ENCODE measurements at regions not wholly inside any gene's neighbourhood (a gene's known extent, or its start where the extent isn't known, plus 50 kb on each side); places are given as distances from the start of the nearest gene placed in this dataset.
"Not testable (repeated sequence)": the region's sequence is repeated elsewhere in the genome, so short reads cannot be mapped to it uniquely, and the experiment has no call there.

GRCh38 chr20:41782730-41783406, 164.7 kb upstream of the CHD6 start:
- no peak for DNase-seq

- DNase-seq = no peak
Observed at GRCh38 chr20:41782255-41782654, 164.1 kb upstream of the CHD6 start.

GRCh38 chr20:41776421-41776820, 158.2 kb upstream of the CHD6 start:
- no peak for DNase-seq

GRCh38 chr20:41774291-41774690, 156.1 kb upstream of the CHD6 start:
- DNase-seq = no peak

GRCh38 chr20:41770965-41771364, 152.8 kb upstream of the CHD6 start:
- no peak for DNase-seq

GRCh38 chr20:41770427-41770826, 152.2 kb upstream of the CHD6 start:
- no peak for DNase-seq

- DNase-seq = no peak
Observed at GRCh38 chr20:41769592-41770018, 151.4 kb upstream of the CHD6 start.

- no peak for DNase-seq
Observed at GRCh38 chr20:41750137-41750536, 132.0 kb upstream of the CHD6 start.

- DNase-seq = no peak
Observed at GRCh38 chr20:41748756-41749582, 130.8 kb upstream of the CHD6 start.

- no peak for DNase-seq
Observed at GRCh38 chr20:41748051-41748450, 129.9 kb upstream of the CHD6 start.

- DNase-seq = no peak
Observed at GRCh38 chr20:41747226-41747625, 129.0 kb upstream of the CHD6 start.

- no peak for DNase-seq
Observed at GRCh38 chr20:41746635-41747034, 128.5 kb upstream of the CHD6 start.

GRCh38 chr20:41738604-41739206, 120.5 kb upstream of the CHD6 start:
- DNase-seq = no peak

GRCh38 chr20:41735949-41736348, 117.8 kb upstream of the CHD6 start:
- DNase-seq = no peak

GRCh38 chr20:41734506-41734945, 116.3 kb upstream of the CHD6 start:
- DNase-seq = peak; percentile 38

GRCh38 chr20:41733151-41733550, 115.0 kb upstream of the CHD6 start:
- no peak for DNase-seq

GRCh38 chr20:41731198-41731597, 113.0 kb upstream of the CHD6 start:
- not testable (repeated sequence) for DNase-seq

- not testable (repeated sequence) for DNase-seq
Observed at GRCh38 chr20:41727681-41728080, 109.5 kb upstream of the CHD6 start.

- no peak for DNase-seq
Observed at GRCh38 chr20:41726727-41727126, 108.5 kb upstream of the CHD6 start.

- no peak for DNase-seq
Observed at GRCh38 chr20:41719151-41719550, 101.0 kb upstream of the CHD6 start.

- no peak for DNase-seq
Observed at GRCh38 chr20:41717483-41717882, 99.3 kb upstream of the CHD6 start.

- DNase-seq = no peak
Observed at GRCh38 chr20:41716911-41717310, 98.7 kb upstream of the CHD6 start.

GRCh38 chr20:41716436-41716835, 98.3 kb upstream of the CHD6 start:
- no peak for DNase-seq

GRCh38 chr20:41715526-41715925, 97.3 kb upstream of the CHD6 start:
- no peak for DNase-seq
